ENCODE measurements at regions not wholly inside any gene's neighbourhood (a gene's known extent, or its start where the extent isn't known, plus 50 kb on each side); places are given as distances from the start of the nearest gene placed in this dataset.
A peak's percentile ranks its signal among the peaks of the same experiment; 100 is the strongest.

DNA sequence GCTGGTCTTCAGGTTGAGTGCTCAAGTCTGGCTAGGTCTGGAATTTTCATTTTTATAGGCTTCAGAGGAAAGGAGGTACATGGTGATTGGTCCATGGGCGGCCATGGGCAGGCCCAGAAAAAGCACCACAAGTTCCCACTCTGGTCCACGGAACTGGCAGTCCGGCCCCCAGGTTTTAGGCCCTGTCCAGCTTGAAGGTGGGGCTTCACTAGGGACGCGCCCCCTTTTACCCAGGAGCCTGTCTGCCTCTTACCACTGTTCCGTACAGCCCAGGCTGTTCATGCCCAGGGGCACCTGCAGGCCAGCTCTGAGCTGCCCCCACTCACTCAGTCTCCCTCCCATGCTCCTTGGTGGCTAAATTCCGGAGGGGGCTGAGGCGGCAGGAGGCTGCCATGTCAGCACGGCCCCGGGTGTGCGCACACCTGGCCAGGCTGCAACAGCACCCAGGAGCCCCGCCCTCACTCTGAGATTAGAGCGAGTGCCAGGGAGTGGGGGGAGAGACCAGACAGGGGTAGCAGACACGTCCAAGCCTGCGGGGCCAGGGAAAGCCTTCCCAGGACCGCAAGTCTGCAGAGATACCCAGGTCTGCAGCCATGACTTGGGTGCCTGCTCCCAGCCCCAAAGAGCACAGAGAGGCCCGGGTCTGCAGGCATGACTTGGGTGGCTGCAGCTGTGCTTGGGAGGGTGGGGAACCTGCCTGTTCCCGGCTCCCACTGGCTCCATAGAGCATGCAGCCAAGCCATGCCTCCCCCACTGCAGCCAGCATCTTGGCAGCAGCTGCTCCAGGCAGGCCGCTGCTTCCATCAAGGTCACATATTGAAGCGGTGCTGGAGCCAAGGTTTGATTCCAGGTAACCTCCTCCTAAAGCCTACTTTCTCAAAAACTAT, 390.2 kb upstream of the SGCD start:
- no peak for DNase-seq

DNA sequence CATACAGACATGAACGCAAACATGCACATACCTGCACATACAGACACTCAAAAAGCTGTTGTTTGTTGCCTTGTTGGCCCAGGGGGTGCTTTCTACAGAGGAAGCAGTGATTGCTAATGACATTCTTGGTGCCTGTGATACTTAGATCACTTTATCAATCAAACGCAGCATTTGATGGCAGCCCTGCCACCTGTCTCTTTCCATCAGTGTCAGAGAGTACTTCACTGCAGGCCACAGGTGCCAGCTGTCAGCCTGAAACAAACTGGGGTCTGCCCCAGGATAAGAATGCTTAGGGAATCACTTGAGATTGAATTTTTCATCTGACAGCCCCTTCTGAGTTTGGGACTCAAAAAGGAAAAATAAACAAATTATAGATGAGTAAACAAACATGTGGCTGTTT, 388.9 kb upstream of the SGCD start:
- no peak for DNase-seq

DNA sequence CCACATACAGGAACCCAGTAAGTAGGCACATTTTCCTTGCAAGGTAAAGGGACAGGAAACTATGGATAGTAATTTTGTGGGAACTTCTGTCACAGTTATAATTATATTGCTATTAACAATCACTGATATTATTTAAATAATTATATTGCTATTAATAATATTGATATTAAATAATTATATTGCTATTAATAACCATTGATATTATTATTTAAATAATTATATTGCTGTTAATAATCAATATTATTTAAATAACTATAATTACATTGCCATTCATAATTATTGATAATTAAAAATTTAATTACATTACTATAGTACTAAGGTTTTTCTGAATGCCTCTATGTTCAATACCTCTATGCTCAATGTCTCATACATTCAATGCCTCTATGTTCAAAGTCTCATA, 385.6 kb upstream of the SGCD start:
- DNase-seq: no peak

DNA sequence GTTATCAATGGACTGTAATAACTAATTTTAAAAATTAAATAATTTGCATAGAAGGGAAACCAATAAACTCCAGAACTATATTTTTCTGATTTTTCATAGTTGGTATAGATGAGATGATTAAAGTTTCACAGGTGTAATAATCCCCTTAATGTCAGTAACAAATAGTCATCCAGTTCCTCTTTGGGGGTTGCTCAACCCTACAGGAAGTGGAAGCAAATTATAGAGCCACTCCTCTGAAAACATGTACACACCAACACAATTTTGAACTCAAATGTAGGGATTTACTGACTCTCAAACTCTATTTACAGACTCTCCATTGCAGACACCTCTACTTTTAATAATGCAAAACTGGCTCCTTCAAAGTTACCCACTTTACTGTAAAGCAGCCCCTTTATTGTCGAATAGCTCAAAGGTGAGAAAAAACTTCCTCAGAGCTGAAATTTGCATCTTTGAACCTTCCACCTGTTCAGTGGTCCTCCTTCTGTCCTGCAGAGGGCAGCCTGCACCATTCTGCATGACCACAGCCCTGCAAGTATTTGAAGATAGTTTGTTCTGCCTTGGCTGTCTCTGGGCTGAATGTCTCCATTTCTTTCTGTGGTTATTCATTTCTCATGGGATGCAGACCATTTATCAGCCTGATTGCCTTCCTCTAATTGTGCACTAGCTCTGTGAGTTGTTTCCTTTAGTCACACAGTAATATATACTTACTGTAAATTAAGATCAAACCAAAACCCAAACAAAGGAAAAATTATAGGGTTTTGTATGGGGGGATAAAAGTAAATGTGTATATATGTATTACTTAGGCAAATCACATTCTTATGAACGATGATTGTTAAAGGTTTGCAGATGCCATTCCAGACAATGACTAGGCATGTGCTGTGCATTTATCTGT, 383.2 kb upstream of the SGCD start:
- peak in 1 of 2 experiments; percentile 3 for DNase-seq

DNA sequence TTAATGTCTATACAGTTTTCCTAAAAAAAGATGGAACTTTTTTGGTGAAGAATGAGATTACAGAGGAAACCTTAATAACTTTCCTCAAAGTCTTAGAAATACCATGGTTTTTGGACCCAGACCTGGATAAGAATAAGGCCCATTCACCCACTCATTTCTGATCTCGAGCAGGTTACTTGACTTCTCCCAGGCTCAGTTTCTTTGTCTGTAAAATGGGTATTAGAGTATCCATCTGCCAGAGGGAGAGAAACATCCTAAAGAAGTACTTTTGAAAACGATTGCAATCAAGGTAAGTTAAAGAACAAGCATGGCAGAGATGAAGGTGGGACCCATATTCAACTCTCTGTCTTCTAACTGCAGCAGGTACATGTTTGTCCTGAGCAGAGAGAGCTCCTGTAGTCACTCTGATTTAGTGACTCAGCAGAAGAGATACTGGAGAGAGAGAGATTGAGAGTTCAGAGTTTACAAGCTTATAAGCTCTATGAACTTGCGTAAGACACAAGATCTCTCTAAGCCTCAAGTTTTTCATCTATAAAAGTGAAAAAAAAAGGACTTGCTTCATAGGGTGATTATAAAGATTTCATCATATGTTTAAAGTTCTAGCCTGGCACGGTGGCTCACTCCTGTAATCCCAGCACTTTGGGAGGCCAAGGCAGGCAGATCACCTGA, 379.4 kb upstream of the SGCD start:
- DNase-seq: no peak

DNA sequence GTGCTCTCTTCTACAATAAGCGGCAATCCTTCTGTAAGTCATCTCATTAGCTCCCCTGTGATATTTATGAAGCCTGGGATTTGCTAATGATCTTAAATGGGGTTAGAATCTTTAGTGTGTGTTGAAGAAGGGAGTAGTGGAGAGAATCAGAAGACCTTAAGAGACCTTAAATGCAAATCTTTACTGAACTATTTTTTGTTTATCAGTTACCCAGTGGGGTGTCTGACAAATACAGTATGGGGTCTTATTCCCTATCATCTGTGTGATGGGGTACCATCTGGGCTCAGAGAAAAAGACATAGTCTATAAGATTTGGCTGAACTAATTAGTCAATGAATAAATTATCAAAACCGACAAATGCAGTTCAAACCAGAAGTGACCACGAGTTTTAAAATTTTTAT, 378.4 kb upstream of the SGCD start:
- no peak for DNase-seq

DNA sequence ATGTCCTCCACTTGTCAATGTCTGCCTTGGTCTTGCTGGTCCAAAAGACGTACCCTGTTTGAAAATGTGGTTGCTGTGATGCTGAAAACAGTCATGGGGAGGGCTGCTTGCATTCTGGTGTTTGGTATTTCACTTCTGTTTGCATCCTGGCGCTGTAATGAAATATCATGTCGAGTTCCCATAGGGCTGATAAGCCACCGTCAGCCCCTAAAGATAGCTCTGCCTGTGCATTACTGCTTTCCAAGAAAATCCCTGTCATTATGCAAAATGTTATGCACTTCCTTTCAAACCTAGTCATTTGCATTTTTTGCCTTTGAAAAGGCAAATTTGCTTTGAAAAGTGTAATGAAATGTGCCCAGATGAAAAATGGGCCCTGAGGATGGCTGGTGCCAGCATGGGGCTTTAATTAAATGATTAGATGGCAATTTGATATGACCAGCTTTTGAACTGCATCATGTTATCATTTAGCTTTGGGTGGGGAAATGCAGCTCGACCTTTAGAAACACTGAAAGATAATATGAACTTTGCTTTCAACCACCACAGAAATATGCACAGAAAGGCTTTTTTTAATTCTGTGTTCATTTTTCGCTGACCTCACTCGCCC, 374.4 kb upstream of the SGCD start:
- DNase-seq: no peak

DNA sequence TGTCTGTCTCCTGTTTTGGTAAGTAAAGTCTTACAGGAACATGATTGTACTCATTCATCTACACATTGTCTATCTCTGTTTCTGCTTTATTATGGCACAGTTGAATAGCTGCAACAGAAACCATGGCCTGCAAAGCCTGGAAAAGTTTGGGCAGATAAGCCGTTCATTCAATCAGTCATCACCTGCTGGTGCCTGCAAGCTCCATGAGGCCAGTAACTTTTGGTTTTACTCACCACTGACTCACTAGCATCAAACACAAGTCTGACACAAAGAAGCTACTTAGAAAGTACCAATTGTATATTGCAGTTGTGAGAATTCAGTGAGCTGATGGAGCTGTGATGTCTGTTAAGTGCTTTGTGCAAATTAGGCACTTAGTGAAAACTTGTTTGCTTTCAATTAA, 373.6 kb upstream of the SGCD start:
- no peak for DNase-seq

DNA sequence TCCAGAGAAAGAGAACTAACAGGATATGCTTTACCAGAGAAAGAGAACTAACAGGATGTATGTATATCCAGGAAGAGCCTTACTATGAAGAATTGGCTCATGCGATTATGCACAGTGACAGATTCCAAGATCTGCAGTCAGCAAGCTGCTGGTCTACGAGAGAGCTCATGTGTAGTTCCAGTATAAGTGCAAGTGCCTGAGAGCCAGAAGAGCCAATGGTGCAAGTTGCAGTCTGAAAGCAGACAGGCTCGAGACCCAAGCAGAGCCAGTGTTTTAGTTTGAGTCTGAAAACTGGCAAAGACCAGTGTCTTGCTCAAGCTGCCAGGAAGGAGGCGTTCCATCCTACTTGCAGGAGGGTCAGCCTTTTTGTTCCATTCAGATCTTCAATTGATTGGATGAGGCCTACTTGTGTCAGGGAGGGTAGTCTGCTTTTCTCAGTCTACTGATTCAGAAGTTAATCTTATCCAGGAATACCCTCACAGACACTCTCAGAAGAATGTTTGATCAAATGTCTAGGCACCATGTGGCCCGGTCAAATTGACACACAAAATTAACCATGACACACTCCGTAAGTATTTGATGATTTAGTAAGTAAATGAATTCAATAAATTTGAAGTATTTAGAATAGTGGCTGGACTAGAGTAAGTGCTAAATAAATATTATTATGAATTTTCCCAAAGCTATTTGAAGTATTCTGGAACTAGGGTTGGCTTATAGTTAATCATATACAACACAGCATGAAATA, 372.1 kb upstream of the SGCD start:
- no peak for DNase-seq

DNA sequence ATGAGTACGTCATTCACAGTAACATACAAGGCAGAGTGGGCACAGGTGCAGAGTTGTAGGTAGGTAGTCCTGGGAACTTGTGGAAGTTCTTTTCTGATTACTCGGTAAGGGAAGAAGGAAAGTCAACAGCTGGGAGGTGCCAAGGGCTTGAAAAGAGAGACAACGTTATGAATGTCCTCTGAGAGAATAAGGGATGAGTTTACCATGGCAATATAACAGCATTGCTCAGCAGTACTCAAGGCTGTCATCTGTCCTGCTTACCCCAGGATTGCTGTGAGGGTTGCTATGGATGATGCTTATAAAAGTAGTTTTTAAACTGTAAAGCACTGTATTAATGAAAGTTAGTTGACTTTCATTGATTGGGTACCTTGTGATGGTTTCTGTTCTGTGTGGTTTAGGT, 369.1 kb upstream of the SGCD start:
- DNase-seq: no peak

DNA sequence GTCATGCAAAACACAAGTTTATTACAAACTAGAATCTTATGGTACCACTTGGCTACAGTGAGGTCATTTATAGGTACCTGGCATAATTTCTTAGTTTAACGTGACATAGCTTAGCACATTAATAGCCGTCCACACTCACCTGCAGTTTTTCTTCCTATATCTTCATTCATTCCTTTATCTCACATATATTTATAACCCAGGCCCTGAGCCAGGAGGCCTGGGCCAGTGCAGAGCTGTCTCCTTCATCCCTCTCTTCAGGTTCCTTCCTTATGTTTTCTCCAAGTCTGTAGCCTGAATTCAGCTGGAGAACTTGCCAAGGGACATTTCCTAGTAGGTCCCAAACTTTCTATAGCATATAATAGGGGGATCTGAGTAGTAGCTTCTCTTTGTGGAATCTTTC, 367.9 kb upstream of the SGCD start:
- no peak for DNase-seq

DNA sequence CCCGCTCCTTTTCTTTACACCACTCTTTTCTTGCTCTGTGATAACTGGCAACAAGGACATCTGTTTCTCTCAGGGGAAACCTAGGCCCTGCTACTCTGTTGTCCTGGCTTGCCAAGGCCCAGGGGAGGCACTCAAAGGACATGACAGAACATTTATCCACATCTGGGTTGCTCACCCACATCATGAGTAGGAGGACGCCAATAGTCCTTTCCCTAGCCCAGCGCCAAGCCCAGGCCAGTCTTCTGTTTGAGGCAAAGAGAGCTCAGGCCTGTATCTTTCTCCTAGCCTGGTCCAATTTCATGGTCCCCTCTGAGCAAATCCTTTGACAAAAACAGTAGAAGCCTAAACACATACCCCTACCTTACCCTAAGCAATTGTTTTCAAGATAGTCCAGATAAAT, 366.8 kb upstream of the SGCD start:
- no peak for DNase-seq

DNA sequence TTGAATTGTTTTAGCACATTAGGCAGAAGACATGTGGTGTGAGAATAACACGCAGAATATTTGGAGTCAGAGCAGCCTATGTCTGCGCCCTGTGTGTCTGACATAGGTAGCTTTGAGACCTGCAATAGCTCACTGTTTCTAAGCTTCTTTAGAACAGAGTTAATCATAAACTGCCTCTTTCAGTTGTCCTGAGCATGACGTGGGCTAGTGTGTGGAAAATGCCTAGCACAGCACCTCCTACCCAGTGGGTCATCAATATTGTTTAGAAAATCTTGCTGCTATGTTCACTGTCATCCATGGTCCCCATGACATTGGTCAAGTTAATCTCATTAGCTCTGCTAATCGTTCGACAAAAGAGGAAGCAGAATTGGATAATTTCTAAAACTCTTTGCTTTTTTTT, 357.4 kb upstream of the SGCD start:
- DNase-seq: no peak

DNA sequence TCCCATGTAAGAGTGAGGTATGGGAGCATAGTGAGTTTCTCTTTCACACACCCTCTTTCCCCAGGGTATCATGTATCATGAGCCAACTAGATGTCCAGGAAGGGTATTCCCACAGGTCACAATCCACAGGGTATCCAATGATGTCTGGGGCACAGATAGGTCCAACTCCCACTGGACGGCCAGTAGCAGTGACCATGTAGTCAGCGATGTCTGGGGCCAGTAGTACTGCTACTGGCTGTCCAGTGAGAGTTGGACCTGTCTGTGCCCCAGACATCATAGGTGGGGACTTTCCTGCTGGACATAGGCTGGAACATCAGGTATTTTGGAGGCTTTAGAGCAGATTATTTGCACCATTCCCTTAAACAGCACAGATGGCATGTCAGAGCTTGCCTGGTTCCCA, 352.6 kb upstream of the SGCD start:
- DNase-seq: no peak

DNA sequence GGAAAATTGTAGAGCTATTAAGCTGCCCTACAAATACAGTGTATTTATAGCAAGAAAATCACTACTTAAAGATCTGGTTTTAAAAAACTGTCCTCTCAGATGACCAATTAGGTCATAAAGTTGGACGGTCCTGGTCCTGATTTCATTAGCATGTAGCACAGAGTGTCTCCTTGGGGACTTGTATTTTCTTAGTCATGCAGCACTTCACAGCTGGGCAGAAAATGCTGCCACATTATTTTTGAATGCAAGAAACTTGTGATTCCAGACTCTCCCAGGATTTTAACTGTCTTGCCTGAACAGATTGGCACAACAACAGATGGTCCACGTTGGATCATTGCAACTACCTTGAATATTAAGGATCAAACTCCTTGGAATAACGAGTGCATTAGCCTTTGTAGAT, 348.1 kb upstream of the SGCD start:
- no peak for DNase-seq

DNA sequence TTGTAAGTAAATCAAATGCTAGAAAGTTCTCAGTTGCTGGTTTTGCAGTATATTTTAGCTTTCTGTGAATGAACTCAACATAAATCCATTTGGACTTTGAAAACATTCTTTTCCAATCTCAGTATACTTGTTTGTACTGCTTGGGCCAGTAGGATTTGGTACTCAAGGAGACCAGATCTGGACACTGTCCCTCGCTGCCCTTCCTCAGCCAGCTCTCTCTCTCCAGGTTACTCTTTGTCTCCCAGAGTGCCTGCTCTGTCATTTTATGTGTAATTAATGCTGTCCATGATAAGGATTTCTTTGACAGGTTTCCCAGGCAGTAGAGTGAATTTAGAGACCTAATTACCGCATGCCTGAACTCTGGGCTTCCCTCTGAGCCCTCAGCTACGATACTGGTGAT, 344.6 kb upstream of the SGCD start:
- no peak for DNase-seq

DNA sequence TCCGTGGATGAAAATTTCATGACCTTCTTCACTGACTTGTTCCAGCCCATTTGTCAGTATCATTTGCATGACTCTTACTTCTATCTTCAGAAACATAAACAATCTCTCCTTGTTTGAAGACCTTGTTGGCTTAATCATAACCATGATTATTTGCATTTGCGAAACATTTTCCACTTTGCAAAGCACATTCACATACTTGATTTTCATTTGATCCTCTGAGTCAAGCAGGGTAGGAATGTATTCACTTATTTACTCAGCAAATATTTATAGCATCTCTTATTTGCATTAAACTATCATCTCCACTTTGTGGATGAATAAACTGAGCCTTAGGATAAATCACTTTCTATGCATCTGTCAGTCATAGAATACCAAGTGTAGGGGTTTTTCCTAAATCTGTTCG, 343.0 kb upstream of the SGCD start:
- no peak for DNase-seq

DNA sequence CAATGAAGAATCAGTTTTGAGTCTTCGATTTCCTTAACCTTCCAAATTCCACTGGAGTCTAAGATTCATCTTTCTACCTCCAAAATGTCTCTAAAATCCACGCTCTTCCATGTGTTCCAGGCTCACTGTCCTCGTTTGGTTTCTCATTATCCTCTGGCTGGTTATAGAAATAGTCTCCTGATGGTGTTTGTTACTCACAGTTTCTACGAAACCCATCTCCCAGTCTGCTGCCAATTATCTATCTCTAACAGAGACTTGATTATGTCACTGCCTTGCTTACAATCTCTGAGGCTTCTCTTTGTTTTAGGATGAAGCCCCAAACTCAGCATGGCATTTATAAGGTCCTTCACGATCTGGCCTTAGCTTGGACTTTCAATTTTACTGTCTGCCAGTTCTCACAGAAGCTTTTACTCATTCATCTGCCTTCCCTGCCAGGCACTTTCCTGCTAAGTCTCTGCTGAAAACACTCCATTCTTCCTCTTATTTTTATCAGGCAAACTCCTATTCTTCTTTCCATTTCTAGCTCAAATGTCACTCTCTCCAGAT, 339.6 kb upstream of the SGCD start:
- no peak for DNase-seq

DNA sequence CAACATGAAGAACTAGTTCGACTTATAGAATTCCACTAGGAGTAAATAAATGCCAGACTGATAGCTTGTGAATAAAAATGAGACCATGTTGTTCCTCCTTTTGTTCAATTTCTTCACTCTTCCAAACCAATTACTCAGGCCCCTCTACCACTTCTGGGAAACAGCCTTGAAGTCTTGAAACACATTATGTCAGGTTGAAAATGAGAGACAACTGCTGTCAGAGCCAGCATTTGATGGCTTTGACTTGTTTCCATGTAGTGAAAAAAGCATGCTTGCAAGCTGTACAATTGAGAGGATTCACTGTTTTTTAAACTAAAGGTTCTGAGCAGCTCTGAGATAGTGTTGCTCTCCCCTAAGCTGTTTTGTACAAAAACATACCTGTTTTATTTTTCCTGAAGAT, 337.1 kb upstream of the SGCD start:
- DNase-seq: no peak

DNA sequence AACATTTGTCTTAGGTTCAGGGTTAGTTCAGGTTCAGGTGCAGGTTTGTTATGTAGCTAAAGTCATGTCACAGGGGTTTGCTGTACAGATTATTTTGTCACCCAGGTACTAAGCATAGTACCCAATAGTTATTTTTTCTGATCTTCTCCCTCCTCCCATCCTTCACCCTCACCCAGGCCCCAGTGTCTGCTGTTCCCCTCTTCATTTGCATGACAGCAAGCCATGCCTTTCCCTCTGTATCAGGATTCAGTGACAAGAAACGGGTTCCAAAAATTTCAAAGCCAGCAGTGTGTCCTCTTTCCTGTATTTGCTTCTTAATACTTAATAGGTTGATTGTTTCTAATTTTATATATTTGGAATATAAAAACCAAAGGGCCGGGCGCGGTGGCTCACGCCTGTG, 330.8 kb upstream of the SGCD start:
- no peak for DNase-seq

DNA sequence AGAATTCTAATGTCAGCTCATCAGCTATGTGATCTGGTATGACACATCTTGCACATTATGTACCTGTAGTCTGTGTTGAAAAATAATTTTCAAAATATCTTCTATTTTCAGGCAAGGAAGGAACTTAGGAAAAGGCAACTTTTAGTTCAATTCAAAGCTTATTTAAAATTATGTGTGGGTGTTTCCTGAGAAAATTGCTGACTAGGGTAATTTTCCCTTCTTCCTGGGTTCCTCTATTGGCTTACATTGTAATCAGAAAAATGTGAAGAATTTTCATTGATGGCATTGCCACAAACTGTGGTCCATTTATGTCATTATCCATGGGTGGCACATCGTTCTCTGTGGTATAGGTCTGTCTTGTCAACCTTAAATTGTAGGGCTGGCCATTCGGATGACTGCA, 328.7 kb upstream of the SGCD start:
- DNase-seq: no peak

DNA sequence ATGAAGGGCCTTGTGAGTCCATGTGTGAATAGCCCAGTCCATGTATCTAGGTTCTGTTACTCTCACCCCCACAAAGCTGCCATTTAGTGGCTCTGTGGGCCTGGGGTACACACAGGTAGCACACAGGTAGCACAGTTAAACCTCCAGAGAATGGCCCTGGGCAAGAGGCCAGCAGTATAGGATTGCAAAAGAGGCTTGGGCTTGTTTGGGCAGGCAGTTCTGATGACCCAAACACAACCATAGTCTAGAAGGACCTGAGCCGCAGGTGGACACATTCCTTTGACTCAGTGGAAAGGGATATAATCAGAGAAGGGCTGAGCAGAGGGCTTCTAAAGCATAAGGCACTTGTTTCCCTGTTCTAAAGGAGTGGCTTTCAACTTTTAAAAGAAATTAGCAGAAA, 326.8 kb upstream of the SGCD start:
- no peak for DNase-seq

All from stimulated activated CD4-positive, alpha-beta T cell treated with anti-CD3 and anti-CD28 coated beads, Interleukin-4, amount 100 ng/mL, for 4 hours (primary cell).